ENCODE measurements at regions not wholly inside any gene's neighbourhood (a gene's known extent, or its start where the extent isn't known, plus 50 kb on each side); places are given as distances from the start of the nearest gene placed in this dataset.
"Not testable (repeated sequence)": the region's sequence is repeated elsewhere in the genome, so short reads cannot be mapped to it uniquely, and the experiment has no call there.

DNA sequence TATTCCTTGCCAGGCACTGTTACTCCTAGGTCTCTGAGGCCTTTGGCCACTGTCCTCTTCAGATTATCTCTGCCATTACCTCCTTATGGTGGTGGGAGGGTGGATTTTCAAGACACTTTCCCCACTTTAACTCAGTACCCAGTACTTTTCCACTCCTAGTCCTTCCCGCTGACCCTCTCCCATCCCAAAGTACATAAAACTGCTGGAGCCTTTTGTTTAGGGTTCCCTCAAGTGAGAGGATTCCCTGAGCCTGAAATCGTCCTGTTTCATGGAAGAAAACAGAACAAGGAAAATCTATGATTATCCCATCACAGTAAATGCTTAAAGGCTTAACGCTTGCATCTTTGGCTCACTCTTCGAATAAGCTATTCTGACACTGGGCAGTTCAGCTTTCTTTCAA is 1742.5 kb upstream of the ADGRL3 start:
- TF ChIP-seq CTCF (IDR thresholded peaks at IDR 0.05; ENCODE audit: insufficient read depth, low read length, missing control alignments): no peak
- ChIA-PET CTCF (no interaction called here), POLR2A (no interaction called here)
- no peak overlapping the region for H3K4me3 ChIP-seq (ENCODE audit: low read depth, low read length)
- DNase-seq (ENCODE audit: low read depth, low spot score): no peak

- POLR2A ChIA-PET: no interaction called here
- TF ChIP-seq CTCF (IDR thresholded peaks at IDR 0.05; ENCODE audit: insufficient read depth, low read length, missing control alignments): no peak
Observed at GRCh38 chr4:59484944-59485343, 1715.2 kb upstream of the ADGRL3 start.

GRCh38 chr4:59500103-59500502 is 1700.0 kb upstream of the ADGRL3 start:
- no peak for DNase-seq (ENCODE audit: low read depth, low spot score)
- no peak for TF ChIP-seq CTCF (IDR thresholded peaks at IDR 0.05; ENCODE audit: insufficient read depth, low read length, missing control alignments)
- POLR2A ChIA-PET: no interaction called here
- CTCF ChIA-PET: no interaction called here
- H3K4me3 ChIP-seq (ENCODE audit: low read depth, low read length): no peak overlapping the region

More at GRCh38 chr4:59484944-59485343, 1715.2 kb upstream of the ADGRL3 start:
- CTCF ChIA-PET: no interaction called here
- no peak overlapping the region for H3K4me3 ChIP-seq (ENCODE audit: low read depth, low read length)
- DNase-seq (ENCODE audit: low read depth, low spot score): no peak

GRCh38 chr4:59503731-59504130 is 1696.4 kb upstream of the ADGRL3 start:
- CTCF ChIA-PET: no interaction called here
- DNase-seq (ENCODE audit: low read depth, low spot score): no peak

DNA sequence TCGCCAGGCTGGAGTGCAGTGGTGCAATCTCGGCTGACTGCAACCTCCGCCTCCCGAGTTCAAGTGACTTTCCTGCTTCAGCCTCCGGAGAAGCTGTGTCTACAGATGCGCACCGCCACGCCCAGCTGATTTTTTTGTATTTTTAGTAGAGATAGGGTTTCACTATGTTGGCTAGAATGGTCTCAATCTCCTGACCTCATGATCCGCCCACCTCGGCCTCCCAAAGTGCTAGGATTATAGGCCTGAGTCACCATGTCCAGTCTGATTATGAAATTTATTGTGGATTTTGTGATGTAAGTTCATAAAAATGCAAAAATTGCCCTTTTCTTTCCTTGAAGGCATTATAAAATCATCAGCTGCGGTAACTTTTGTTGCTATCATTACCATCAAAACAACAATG is 1688.3 kb upstream of the ADGRL3 start:
- H3K4me3 ChIP-seq (ENCODE audit: low read depth, low read length); CTCF ChIA-PET; POLR2A ChIA-PET; DNase-seq (ENCODE audit: low read depth, low spot score): not testable (repeated sequence)

More at GRCh38 chr4:59503731-59504130, 1696.4 kb upstream of the ADGRL3 start:
- no peak overlapping the region for H3K4me3 ChIP-seq (ENCODE audit: low read depth, low read length)
- POLR2A ChIA-PET: no interaction called here
- TF ChIP-seq CTCF (IDR thresholded peaks at IDR 0.05; ENCODE audit: insufficient read depth, low read length, missing control alignments): no peak

GRCh38 chr4:59517007-59517406 is 1683.1 kb upstream of the ADGRL3 start:
- no peak overlapping the region for H3K4me3 ChIP-seq (ENCODE audit: low read depth, low read length)
- ChIA-PET POLR2A (no interaction called here), CTCF (no interaction called here)
- no peak for TF ChIP-seq CTCF (IDR thresholded peaks at IDR 0.05; ENCODE audit: insufficient read depth, low read length, missing control alignments)
- no peak for DNase-seq (ENCODE audit: low read depth, low spot score)

DNA sequence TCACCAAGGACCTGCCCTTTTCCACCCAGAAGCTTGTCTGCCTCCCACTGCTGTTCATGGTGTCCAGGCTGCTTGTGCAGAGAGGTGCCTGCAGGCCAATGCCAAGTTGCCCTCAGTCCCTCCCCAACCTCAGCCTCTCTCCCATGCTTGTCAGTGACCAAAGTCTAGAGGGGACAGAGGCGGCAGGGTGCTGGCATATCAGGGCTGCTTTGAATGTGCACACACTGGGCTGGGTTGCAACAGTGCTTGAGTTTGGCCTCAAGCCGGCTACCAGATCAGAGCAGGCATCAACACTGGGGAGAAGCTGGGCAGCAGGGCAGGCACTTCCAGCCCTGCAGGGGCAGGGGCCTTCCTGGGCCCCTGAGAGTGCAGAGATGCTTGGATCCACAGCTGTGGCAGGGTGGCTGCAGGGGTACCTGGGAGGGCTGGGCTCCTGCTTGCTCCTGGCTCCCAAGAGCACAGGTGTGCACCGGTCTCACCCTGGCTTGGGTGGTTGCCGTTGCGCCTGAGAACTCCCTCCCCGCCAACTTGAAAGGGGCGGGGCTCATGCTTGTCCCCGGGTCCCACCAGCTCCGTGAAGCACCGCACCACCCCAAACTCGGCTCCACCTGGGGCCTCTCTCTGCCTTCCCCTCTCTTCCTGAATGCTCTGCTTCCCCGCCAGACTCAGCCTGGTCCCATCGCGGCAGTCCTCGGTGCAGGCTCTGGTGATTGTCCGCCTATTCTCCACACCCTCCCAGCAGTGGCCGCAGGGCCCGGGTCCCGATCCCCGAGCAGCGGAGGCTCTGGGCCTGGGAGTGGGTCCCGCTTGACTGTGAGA is 1681.9 kb upstream of the ADGRL3 start:
- ChIA-PET POLR2A (no interaction called here), CTCF (no interaction called here)
- DNase-seq (ENCODE audit: low read depth, low spot score): no peak
- no peak for TF ChIP-seq CTCF (IDR thresholded peaks at IDR 0.05; ENCODE audit: insufficient read depth, low read length, missing control alignments)
- no peak overlapping the region for H3K4me3 ChIP-seq (ENCODE audit: low read depth, low read length)
